SH-SY5Y (cell line): ENCODE measurements at regions not wholly inside any gene's neighbourhood (a gene's known extent, or its start where the extent isn't known, plus 50 kb on each side); places are given as distances from the start of the nearest gene placed in this dataset.

Experiments
- GATA2 ChIP-seq: IDR thresholded peaks from 2 replicates; pipeline ENCODE4 v1.6.1; 2011; ENCODE audit warnings: mild to moderate bottlenecking, low read depth, low read length
- GATA3 ChIP-seq: IDR thresholded peaks from 2 replicates; pipeline ENCODE4 v1.6.1; 2011; ENCODE audit warnings: low read depth, mild to moderate bottlenecking, low read length, moderate library complexity

DNA sequence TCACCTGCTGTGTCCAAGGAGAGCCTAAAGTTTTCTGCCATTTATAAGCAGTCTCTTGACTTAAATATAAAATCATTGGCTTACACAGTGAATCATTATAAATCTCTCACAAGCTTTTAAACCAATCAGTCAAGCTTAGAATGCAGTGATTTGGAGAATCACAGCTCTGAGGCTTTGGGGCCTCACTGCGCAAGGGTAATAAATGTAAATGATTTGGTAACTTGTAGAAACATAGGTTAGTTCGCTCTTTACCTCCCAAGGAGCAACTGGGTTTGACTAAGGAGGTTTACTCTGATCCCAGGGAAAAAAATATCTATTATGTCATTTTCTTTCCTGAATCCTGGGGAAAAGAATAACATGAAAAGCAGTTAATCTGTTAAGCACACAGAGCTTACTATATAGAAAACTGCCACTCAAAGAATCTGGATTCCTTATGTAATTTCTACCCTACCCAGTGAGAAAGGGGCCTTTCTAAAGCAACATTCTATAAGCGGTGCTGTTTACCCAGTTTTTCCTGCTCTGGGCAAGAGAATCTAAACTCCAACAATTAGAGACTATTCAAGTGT, 128.2 kb downstream of the MZT1 start:
- TF ChIP-seq GATA3 (no peak), GATA2 (no peak)
